ENCODE measurements at regions not wholly inside any gene's neighbourhood (a gene's known extent, or its start where the extent isn't known, plus 50 kb on each side); places are given as distances from the start of the nearest gene placed in this dataset.
"Not testable (repeated sequence)": the region's sequence is repeated elsewhere in the genome, so short reads cannot be mapped to it uniquely, and the experiment has no call there.

DNA sequence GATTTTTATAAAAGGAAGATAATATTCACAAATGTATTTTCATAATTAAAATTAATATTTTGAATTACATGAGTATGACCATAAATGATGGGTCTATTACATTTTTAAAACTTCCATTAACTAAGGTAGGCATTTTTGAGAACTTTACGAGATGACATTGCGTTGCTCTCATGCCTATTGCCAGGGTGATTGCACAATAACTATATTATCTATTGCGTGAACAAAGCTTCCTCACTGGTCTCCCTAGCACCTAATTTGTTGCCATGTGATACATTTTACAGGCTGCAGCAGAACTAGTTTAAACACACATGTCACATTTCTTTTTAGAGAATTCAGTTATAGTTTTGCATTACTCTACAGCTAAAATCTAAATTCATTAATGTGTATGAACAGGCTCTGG is 289.7 kb upstream of the GRID2 start:
- DNase-seq, result no peak

DNA sequence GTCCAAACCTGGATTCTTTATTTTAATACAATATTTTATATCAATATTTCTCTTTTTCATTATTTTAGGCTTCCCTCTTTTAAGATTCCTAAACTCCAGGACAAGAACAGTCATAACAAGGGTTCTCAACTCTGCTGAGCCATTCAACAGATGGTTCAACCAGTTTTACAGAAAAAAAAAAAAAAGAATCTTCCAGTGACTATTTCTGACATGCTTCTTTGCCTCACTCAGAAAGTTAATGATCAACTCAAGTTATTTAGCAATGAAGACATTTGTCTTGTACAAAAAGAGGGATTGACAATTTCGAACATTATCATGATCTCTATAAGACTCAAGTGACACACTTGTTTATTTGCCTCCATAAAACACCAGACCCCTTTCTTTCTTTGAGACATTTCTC is 282.6 kb upstream of the GRID2 start:
- DNase-seq, result no peak

DNA sequence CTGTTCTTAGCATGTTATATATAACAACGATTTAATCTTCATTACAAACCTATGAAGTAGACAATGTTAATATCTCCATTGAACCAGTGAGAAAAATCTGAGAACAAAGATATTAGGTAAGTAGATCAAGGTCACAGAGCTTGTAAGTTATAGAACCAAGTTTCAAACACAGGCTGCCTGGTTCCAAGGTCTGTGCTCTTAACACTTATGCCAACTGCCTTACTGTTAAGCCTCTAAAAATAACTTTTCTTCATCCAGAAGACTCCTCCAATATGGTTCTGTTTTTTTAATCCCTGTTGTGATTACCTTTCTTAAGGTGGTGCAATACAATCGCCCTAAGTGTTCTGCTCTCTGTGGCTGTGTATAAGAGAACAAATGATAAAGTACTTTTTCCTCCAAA is 282.0 kb upstream of the GRID2 start:
- no peak for DNase-seq

DNA sequence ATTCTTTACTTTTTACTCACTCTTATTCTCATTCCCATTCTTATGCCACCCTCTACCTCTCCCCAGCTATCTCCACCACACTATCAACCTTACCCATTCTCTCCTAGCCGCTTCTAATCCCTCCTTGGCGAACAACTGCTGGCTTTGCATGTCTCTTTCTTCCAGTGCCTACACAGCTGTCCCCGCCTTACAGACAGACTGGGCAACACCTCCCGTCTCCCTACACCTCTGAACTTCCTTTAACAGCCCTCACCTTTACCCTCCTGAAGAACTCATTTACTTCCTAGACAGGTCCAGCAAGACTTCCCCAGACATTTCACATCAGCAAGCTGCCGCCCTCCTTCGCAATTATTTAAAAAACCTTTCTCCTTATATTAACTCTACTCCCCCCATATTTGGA is 274.9 kb upstream of the GRID2 start:
- DNase-seq, result not testable (repeated sequence)

DNA sequence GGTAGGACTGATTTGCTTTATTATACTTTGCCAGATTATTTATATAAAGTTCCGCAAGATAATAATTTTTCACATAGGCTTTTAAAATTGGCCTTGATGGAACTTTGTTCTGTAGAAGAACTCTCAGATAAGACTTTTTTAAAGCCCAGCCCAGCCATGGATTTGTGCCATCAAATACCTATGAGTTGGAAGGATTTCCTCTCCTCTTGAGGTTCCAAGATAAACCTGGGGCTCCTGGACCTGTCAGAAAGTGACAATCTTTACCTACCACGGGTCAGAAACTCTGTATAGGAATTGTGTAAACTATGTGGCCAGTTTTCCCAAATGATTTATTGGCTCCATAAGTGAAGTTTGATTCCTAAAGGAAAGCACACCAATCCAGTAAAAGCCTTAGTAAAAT is 271.9 kb upstream of the GRID2 start:
- no peak for DNase-seq

DNA sequence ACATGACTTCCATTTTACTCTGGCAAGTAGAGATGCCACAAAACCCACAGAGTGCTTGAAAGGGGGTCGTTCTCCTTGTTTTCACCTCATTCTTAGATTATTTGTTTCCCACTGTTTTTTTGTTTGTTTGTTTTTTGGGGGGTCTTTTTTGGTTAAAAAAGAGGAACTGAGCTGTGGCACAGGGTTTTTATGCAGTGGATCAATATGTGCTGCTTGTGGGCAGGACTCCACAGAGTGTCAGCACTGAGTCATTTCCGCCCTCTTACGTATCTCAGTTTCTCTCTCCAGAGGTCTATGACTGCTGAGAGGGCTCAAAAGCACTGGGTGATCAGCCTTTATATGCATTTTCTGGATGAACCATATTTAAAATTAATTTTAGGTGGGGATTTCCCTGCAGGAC is 268.1 kb upstream of the GRID2 start:
- no peak for DNase-seq

GRCh38 chr4:92045718-92046117 is 258.0 kb upstream of the GRID2 start:
- DNase-seq, result no peak

DNA sequence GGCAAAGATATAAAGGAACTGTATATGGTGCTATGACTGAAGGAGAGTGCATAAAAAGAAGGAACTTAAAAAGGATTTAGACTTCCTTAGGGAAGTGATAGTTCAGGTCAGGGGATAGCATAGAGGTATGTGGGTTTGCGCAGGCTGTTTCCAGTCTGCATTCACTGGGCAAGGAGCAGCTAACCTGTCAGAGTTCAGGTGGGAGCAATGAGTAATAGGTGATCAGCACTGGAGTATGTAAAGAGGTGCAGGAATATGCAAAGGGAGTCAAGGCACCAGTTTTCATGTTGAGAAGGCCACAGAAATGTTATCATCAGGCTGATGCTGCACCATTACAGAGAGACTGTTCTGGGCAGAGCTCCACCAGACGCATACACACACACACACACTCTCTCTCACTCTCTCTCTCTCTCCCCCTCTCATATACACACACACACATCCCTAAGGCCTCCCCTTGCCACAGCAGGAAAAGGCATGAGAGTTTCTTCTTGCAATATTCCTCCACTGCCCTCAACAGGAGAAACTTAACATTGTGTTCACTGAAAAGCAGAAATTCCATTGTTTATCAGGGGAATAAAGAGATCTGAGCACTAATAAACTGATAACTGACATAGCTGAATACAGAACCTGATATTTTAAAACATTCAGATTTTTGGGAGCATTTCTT is 256.4 kb upstream of the GRID2 start:
- DNase-seq, result peak; percentile 56

- DNase-seq, result no peak
These were observed 252.9 kb upstream of the GRID2 start for GRCh38 chr4:92050875-92051274.

- no peak for DNase-seq
These were observed 244.2 kb upstream of the GRID2 start for GRCh38 chr4:92059615-92060014.

DNA sequence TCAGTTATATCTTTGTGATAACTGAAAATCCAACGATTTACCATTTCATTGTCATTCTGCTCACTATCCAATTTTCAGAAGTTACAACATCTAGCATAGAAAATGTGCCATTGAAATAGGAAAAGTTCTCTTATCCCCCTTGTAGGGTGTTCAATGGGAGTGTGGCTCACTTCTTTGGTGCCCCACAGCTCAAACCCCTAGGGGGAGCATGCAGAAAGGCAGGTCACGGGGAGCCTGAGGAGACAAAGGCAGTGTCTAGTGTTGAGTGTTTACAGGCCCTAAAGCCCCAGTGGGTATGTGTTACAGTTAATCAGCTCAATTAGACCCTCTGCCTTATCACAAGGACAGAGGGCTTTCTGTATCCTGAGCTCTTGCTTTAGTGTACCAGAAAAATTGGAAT is 243.4 kb upstream of the GRID2 start:
- no peak for DNase-seq

GRCh38 chr4:92064574-92064973 is 239.2 kb upstream of the GRID2 start:
- no peak for DNase-seq

DNA sequence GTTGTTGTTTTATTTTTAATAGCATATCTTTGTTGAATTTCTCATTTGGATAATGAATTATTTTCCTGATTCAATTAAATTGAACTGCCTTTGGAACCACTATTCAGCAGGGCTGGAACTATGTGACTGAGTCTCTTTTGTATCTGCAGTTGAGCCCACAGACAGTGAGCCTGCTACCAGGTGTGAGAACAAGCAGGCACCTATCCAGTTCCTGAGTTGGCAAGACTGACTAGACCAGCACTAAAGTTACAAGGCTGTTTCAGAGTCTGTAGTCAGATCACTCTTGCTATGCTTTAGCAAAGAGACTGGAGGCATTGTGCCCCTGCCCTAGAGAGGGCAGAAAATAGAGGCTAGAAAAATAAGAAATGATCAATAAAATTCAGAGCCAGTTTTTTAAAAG is 237.3 kb upstream of the GRID2 start:
- DNase-seq, result no peak

DNA sequence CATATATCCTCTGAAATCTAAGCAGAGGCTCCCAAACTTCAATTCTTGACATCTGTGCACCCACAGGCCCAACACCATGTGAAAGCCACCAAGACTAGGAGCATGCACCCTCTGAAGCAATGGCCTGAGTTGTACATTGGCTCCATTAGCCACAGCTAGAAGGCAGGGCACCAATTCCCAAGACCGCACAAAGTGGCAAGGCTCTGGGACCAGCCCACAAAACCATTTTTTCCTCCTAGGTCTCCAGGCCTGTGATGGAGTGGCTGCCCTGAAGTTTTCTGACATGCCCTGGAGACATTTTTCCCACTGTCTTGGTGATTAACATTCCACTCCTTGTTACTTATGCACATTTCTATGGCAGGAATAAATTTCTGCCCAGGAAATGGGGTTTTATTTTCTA is 232.2 kb upstream of the GRID2 start:
- no peak for DNase-seq

DNA sequence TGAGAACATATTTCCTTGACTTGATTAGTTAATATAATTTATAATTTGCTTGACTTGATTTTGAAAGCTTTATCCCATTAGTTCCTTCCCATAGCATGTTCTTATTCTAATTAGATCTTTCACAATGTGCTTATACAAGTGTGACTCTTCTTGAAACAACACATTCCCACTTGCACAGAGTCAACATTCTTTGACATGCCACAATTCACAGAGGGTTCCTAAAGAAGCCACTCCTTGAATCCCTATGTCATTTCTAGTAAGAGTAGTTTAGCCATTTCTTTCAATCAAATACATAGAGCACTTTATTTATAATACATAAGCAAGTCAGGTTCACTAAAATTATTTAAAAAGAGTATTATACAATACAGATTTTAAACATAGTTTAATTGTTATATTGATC is 228.9 kb upstream of the GRID2 start:
- no peak for DNase-seq

DNA sequence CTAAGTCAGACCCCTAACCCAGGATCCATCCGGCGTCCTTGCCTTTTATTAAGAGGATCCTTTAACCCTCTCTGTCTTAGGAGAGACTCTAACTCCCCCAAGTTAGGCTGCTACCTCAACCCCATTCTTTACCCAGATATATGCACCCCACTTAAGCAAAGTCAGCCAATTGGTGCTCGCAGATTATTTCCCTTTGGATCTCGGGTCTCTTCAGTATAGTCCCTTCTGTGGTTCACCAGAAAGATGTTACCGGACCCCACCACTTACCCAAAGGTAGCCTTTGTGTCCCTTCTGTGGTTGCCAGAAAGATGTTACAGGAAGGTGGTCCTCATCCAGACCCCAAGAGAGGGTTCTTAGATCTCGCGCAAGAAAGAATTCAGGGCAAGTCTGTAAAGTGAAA is 212.9 kb upstream of the GRID2 start:
- DNase-seq, result no peak

DNA sequence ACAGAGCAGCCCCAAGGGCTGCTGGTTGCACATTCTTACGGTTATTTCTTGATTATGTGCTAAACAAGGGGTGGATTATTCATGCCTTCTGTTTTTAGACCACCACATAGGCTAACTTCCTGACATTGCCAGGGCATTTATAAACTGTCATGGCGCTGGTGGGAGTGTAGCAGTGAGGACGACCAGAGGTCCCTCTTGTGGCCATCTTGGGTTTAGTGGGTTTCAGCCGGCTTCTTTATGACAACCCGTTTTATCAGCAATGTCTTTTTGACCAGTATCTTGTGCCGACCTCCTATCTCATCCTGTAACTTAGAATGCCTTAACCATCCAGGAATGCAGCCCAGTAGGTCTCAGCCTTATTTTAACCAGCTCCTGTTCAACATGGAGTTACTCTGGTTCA is 212.4 kb upstream of the GRID2 start:
- DNase-seq, result no peak

GRCh38 chr4:92099861-92100260 is 203.9 kb upstream of the GRID2 start:
- DNase-seq, result no peak

DNA sequence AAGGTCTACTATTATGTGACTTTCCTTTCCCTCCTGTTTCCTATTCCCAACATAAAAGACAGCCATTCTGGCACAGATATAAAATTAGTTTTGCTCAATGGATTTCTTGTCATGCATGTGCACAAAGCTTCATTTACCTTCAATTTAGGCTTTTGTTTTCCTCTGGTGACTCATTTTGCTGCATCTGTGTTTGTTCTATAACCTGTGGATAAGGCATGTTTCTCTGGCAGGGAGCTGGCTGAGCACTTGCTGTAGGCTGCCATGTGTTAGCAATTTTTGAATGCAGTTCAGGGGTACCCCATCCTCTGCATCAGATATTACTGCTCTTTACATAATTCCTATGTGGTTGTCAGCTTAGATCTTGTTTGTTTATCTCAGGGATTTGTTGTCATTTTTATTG is 202.8 kb upstream of the GRID2 start:
- no peak for DNase-seq

DNA sequence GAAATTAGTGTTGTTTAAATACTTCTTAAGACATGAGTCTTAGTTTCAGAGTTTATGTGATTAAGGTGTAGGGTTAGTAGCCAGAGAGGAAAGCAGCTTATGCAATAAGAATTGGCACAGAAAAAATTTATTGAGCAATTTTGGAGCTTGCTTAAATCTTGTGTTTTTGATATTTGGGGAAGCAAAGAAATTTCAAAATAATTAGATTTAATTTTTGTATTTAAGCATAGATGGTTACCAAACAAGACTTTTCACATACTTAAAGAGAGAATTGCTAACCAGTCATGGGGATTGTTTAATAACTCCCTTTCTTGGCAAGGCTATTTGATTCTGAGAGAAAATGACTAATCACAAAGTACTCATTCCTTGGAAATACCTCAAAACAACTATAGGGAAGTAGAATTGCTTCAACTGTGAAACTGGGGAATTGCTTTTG is 202.0 kb upstream of the GRID2 start:
- peak; percentile 61 for DNase-seq

- DNase-seq, result no peak
These were observed 199.3 kb upstream of the GRID2 start for GRCh38 chr4:92104506-92104905.

DNA sequence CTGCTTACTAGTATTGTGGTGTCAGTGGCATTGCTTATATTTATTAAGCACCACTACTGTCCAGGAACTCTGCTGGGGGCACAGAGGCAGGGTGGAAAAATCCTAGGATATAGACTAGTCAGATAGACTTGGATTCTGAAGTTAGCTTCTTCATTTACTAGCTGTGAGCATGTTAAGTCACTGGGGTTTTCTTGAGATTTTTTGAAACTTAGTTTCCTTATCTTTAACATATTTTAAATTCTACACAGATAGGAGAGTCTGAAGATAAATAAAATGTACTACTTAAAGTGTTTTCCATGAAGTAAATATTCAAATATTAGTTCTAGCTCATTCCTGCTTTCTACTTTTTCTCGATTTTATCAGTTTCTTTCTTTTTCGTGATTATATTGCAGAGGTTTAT is 196.9 kb upstream of the GRID2 start:
- DNase-seq, result no peak

DNA sequence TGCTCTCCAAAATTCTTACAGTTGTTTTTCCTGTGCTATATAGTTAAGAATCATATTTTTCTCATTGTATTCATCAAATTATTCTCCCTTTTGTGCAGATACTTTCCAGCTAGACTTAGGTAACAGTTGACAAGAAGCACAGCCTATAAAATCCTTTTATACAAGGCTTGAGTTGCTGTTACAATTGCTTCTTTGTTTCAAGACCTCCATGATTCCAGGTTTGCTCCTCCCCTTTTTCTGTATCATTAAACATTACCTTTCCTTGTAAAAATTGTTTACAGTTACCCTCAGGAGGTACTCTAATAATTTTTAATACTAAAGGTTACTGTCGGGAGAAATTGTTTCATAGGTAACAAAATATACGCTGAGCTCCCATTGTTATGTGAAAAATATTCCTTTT is 192.3 kb upstream of the GRID2 start:
- no peak for DNase-seq

GRCh38 chr4:92112805-92113204 is 191.0 kb upstream of the GRID2 start:
- no peak for DNase-seq

GRCh38 chr4:92120810-92121498 is 182.8 kb upstream of the GRID2 start:
- DNase-seq, result peak; percentile 16
